SK-N-SH treated with all-trans-retinoic acid at 6 μM for 48 hours (cell line): ENCODE measurements at regions not wholly inside any gene's neighbourhood (a gene's known extent, or its start where the extent isn't known, plus 50 kb on each side); places are given as distances from the start of the nearest gene placed in this dataset.

Experiments used
- ATAC-seq: fragments of 200-7000 bp; cut with Tn5 transposase; 3 replicates; pipeline ENCODE4 v1.9.1; 2020; ENCODE audit warnings: mild to moderate bottlenecking, moderate library complexity
- ARNTL ChIP-seq: fragments of 450-650 bp; formaldehyde crosslinking; IDR thresholded peaks from 2 replicates; pipeline ENCODE4 v1.5.0; 2020; ENCODE audit warnings: low read depth, mild to moderate bottlenecking, moderate library complexity, borderline replicate concordance
- BACH2 ChIP-seq: fragments of 250-450 bp; sonication (Bioruptor Pico); IDR thresholded peaks from 2 replicates; pipeline ENCODE4 v1.9.0; 2021; ENCODE audit warnings: mild to moderate bottlenecking, borderline replicate concordance
- CREB5 ChIP-seq: fragments of 250-450 bp; sonication (Bioruptor Pico); IDR thresholded peaks from 2 replicates; pipeline ENCODE4 v1.5.1; 2020; ENCODE audit warnings: low read depth, mild to moderate bottlenecking, moderate library complexity
- CSDC2 ChIP-seq: fragments of 250-450 bp; sonication (Bioruptor Pico); IDR thresholded peaks from 2 replicates; pipeline ENCODE4 v1.5.0; 2020; ENCODE audit warnings: mild to moderate bottlenecking, moderate library complexity
- CSRNP3 ChIP-seq: fragments of 250-450 bp; sonication (Bioruptor Pico); IDR thresholded peaks from 2 replicates; pipeline ENCODE4 v1.5.1; 2021; ENCODE audit warnings: mild to moderate bottlenecking, moderate library complexity
- ESRRG ChIP-seq: fragments of 250-450 bp; sonication (Bioruptor Pico); IDR thresholded peaks from 2 replicates; pipeline ENCODE4 v1.6.1; 2021; ENCODE audit warnings: mild to moderate bottlenecking
- GLIS3 ChIP-seq: fragments of 250-450 bp; sonication (Bioruptor Pico); IDR thresholded peaks from 2 replicates; pipeline ENCODE4 v1.5.0; 2020; ENCODE audit warnings: mild to moderate bottlenecking, moderate library complexity
- OSR1 ChIP-seq: fragments of 250-450 bp; sonication (Bioruptor Pico); IDR thresholded peaks from 2 replicates; pipeline ENCODE4 v1.8.0; 2022; ENCODE audit warnings: moderate library complexity, mild to moderate bottlenecking, inconsistent platforms
- PATZ1 ChIP-seq: fragments of 250-450 bp; sonication (Bioruptor Pico); IDR thresholded peaks from 2 replicates; pipeline ENCODE4 v1.8.0; 2020; ENCODE audit warnings: mild to moderate bottlenecking, moderate library complexity, borderline replicate concordance
- POU6F1 ChIP-seq: fragments of 250-450 bp; sonication (Bioruptor Pico); IDR thresholded peaks from 2 replicates; pipeline ENCODE4 v1.8.0; 2021; ENCODE audit warnings: low read depth, mild to moderate bottlenecking, moderate library complexity, borderline replicate concordance
- PPARA ChIP-seq: fragments of 250-450 bp; sonication (Bioruptor Pico); IDR thresholded peaks from 2 replicates; pipeline ENCODE4 v1.5.0; 2020; ENCODE audit warnings: mild to moderate bottlenecking, borderline replicate concordance
- RARB ChIP-seq: fragments of 250-450 bp; sonication (Bioruptor Pico); IDR thresholded peaks from 2 replicates; pipeline ENCODE4 v1.8.0; 2021; ENCODE audit warnings: mild to moderate bottlenecking, moderate library complexity
- SNAI2 ChIP-seq: fragments of 250-450 bp; sonication (Bioruptor Pico); IDR thresholded peaks from 2 replicates; pipeline ENCODE4 v1.5.0; 2020; ENCODE audit warnings: mild to moderate bottlenecking, moderate library complexity
- TCF4 ChIP-seq: fragments of 250-450 bp; sonication (Bioruptor Pico); IDR thresholded peaks from 2 replicates; pipeline ENCODE4 v1.8.0; 2021; ENCODE audit warnings: mild to moderate bottlenecking, moderate library complexity, borderline replicate concordance
- TOX ChIP-seq: fragments of 250-450 bp; sonication (Bioruptor Pico); IDR thresholded peaks from 2 replicates; pipeline ENCODE4 v1.8.0; 2021; ENCODE audit warnings: mild to moderate bottlenecking, moderate library complexity, borderline replicate concordance
- TSHZ2 ChIP-seq: fragments of 250-450 bp; sonication (Bioruptor Pico); IDR thresholded peaks from 2 replicates; pipeline ENCODE4 v1.5.0; 2020; ENCODE audit warnings: mild to moderate bottlenecking, moderate library complexity
- ZC3H10 ChIP-seq: fragments of 250-450 bp; sonication (Bioruptor Pico); IDR thresholded peaks from 2 replicates; pipeline ENCODE4 v1.5.1; 2021; ENCODE audit warnings: mild to moderate bottlenecking, moderate library complexity
- ZFP3 ChIP-seq: fragments of 250-450 bp; sonication (Bioruptor Pico); IDR thresholded peaks from 2 replicates; pipeline ENCODE4 v1.5.0; 2020; ENCODE audit warnings: mild to moderate bottlenecking, moderate library complexity
- ZFP30 ChIP-seq: fragments of 450-650 bp; formaldehyde crosslinking; IDR thresholded peaks from 2 replicates; pipeline ENCODE4 v1.5.0; 2022; ENCODE audit warnings: mild to moderate bottlenecking, moderate library complexity
- ZNF8 ChIP-seq: fragments of 450-650 bp; formaldehyde crosslinking; IDR thresholded peaks from 2 replicates; pipeline ENCODE4 v1.5.0; 2020; ENCODE audit warnings: mild to moderate bottlenecking, moderate library complexity

- ATAC-seq = no peak
Observed at GRCh38 chr16:87085441-87085840, 231.8 kb downstream of the C16orf95 start.

GRCh38 chr16:87086156-87086555 lies 231.0 kb downstream of the C16orf95 start:
- TF ChIP-seq OSR1 (CRISPR knock-in tag) (no peak), SNAI2 (CRISPR knock-in tag) (no peak), ZC3H10 (CRISPR knock-in tag) (no peak), PATZ1 (CRISPR knock-in tag) (no peak), TSHZ2 (CRISPR knock-in tag) (no peak), ESRRG (CRISPR knock-in tag) (no peak), CSDC2 (CRISPR knock-in tag) (no peak), PPARA (no peak), CSRNP3 (CRISPR knock-in tag) (no peak), ZFP30 (CRISPR knock-in tag) (no peak)
- no peak for ATAC-seq

More at GRCh38 chr16:87085441-87085840, 231.8 kb downstream of the C16orf95 start:
- TF ChIP-seq ZNF8 = no peak
- TF ChIP-seq RARB = no peak
- no peak for TF ChIP-seq CREB5 (CRISPR knock-in tag)
- no peak for TF ChIP-seq ZFP30 (CRISPR knock-in tag)
- TF ChIP-seq BACH2 (CRISPR knock-in tag) = no peak
- TF ChIP-seq OSR1 (CRISPR knock-in tag) = no peak
- no peak for TF ChIP-seq PPARA
- TF ChIP-seq POU6F1 (CRISPR knock-in tag) = no peak
- no peak for TF ChIP-seq TCF4 (CRISPR knock-in tag)
- no peak for TF ChIP-seq ARNTL (CRISPR knock-in tag)
- no peak for TF ChIP-seq ZFP3
- TF ChIP-seq ESRRG (CRISPR knock-in tag) = no peak
- no peak for TF ChIP-seq CSDC2 (CRISPR knock-in tag)
- no peak for TF ChIP-seq GLIS3
- no peak for TF ChIP-seq SNAI2 (CRISPR knock-in tag)
- TF ChIP-seq TSHZ2 (CRISPR knock-in tag) = no peak
- TF ChIP-seq TOX (CRISPR knock-in tag) = no peak
- TF ChIP-seq ZC3H10 (CRISPR knock-in tag) = no peak
